SKM-1 treated with dmso at 0.1 percent for 144 hours (cell line): ENCODE measurements at regions not wholly inside any gene's neighbourhood (a gene's known extent, or its start where the extent isn't known, plus 50 kb on each side); places are given as distances from the start of the nearest gene placed in this dataset.
A peak's percentile ranks its signal among the peaks of the same experiment; 100 is the strongest.

ENCODE experiments used
- DNase-seq: peaks from one replicate; lab custom pipeline; 2025; ENCODE audit not compliant: unreplicated experiment; lab: John Stamatoyannopoulos, UW

- peak; percentile 12 for DNase-seq
Observed at GRCh38 chr12:48286665-48287064, 64.1 kb downstream of the ZNF641 start.

GRCh38 chr12:48285751-48286650 is 64.7 kb downstream of the ZNF641 start:
- DNase-seq = no peak

- no peak for DNase-seq
Observed at GRCh38 chr12:48281811-48282210, 68.9 kb downstream of the ZNF641 start.

DNA sequence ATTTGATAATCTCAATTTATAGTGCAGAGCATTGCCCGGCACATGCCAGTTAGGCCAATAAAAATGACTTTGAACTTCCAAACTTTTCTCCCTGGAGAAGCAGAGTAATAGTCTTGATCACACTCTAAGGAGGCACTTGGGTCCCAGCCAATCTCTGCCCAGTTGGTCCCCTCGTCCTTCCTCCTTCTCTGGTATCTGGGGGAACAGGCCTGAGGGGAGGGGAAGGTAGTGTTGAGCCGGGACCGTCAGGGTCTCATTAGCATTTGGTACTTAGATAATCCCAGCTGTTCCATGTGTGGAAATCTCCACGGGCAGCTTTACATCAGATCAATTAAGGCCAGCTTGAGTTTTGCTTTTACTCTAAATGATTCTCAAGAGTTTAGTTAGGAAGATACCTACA is 70.1 kb downstream of the ZNF641 start:
- DNase-seq = no peak

- DNase-seq = no peak
Observed at GRCh38 chr12:48279601-48280000, 71.1 kb downstream of the ZNF641 start.

DNA sequence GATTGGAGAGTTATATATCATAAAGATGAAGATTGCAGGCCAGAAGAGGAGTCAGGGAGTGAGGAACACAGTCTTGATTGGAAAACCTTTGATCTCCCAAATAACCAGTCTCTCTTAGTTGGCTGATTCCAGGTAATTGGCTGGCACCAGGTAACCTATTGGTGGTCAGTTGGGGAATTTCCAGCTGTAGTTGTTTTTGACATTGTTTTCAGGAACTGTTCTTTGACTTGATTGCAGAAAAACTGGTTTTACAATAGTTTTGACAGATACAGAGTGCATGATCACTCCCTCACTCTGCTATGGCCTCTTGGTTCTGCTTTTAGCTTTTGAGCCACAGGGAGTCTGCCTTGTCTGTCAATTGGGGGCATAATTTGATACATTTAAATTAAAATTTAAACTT is 71.6 kb downstream of the ZNF641 start:
- peak; percentile 63 for DNase-seq

- no peak for DNase-seq
Observed at GRCh38 chr12:48276621-48277020, 73.5 kb upstream of the OR10AD1 start.

- DNase-seq = no peak
Observed at GRCh38 chr12:48266826-48267225, 63.7 kb upstream of the OR10AD1 start.

DNA sequence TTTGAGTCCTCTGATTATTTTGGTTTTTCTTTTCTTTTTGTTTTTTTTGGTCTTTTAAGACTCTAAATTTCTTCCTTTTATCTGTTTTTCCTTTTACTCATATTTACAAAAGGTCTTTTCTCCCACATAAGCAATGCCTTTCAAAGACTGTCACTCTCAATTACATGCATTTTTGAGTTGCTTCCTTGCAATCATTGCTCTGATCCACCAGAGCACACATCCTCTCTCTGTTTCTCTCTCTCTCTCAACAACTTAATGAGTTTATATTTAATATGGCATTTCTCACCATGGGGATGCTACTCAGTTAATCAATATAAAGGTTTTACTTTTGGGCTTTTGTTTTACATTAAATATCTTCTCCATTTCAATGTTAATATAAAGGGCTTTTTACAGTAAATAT is 62.7 kb upstream of the OR10AD1 start:
- DNase-seq = no peak

GRCh38 chr12:48263617-48264016 is 60.5 kb upstream of the OR10AD1 start:
- DNase-seq = peak; percentile 1

DNA sequence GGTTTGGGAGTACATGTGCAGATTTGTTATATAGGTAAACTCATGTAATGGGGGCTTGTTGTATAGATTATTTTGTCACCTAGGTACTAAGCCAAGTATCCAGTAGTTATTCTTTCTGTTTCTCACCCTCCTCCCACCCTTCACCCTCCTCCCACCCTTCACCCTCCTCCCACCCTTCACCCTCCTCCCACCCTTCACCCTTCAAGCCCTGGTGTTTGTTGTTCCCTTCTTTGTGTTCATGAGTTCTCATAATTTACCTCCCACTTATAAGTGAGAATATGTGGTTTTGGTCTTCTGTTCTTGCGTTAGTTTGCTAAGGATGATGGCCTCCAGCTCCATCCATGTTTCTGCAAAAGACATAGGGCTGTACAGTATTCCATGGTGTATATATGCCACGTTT is 58.7 kb upstream of the OR10AD1 start:
- no peak for DNase-seq
